Right hindlimb (tissue), 1 donor: ENCODE measurements at regions not wholly inside any gene's neighbourhood (a gene's known extent, or its start where the extent isn't known, plus 50 kb on each side); places are given as distances from the start of the nearest gene placed in this dataset.

ENCODE experiments used
- DNase-seq: peaks from one replicate; pipeline ENCODE4 v3.0.0-alpha.2; 2018

- no peak for DNase-seq
Observed at GRCh38 chr2:101550555-101550954, 75.6 kb upstream of the RFX8 start.

- no peak for DNase-seq
Observed at GRCh38 chr2:101549371-101549770, 74.5 kb upstream of the RFX8 start.

- DNase-seq: no peak
Observed at GRCh38 chr2:101546376-101547058, 71.6 kb upstream of the RFX8 start.

- no peak for DNase-seq
Observed at GRCh38 chr2:101545950-101546349, 71.0 kb upstream of the RFX8 start.

- DNase-seq: no peak
Observed at GRCh38 chr2:101540518-101540917, 65.6 kb upstream of the RFX8 start.

GRCh38 chr2:101538076-101538475, 63.2 kb upstream of the RFX8 start:
- DNase-seq: no peak

GRCh38 chr2:101534149-101534611, 59.3 kb upstream of the RFX8 start:
- peak; percentile 30 for DNase-seq

GRCh38 chr2:101533561-101534148, 58.7 kb upstream of the RFX8 start:
- DNase-seq: peak; percentile 45

- DNase-seq: no peak
Observed at GRCh38 chr2:101528501-101528900, 53.6 kb upstream of the RFX8 start.

- no peak for DNase-seq
Observed at GRCh38 chr2:101524806-101525430, 50.0 kb upstream of the RFX8 start.
